ENCODE measurements at regions not wholly inside any gene's neighbourhood (a gene's known extent, or its start where the extent isn't known, plus 50 kb on each side); places are given as distances from the start of the nearest gene placed in this dataset.
"Not testable (repeated sequence)": the region's sequence is repeated elsewhere in the genome, so short reads cannot be mapped to it uniquely, and the experiment has no call there.

- no peak for DNase-seq
- TF ChIP-seq GATA1 (IDR thresholded peaks at IDR 0.05; ENCODE audit: low read depth, low read length) (no peak), POLR2A (IDR thresholded peaks at IDR 0.05; ENCODE audit: low read length) (no peak)
Measured at GRCh38 chr9:73095425-73095824, 56.2 kb upstream of the ANXA1 start.

GRCh38 chr9:73093740-73094379, 57.8 kb upstream of the ANXA1 start:
- TF ChIP-seq GATA1 (IDR thresholded peaks at IDR 0.05; ENCODE audit: low read depth, low read length) (no peak), POLR2A (IDR thresholded peaks at IDR 0.05; ENCODE audit: low read length) (no peak)
- DNase-seq, result no peak

- TF ChIP-seq GATA1 (IDR thresholded peaks at IDR 0.05; ENCODE audit: low read depth, low read length) (no peak), POLR2A (IDR thresholded peaks at IDR 0.05; ENCODE audit: low read length) (no peak)
- DNase-seq, result no peak
Measured at GRCh38 chr9:73093016-73093739, 58.5 kb upstream of the ANXA1 start.

- TF ChIP-seq GATA1 (IDR thresholded peaks at IDR 0.05; ENCODE audit: low read depth, low read length) (no peak), POLR2A (IDR thresholded peaks at IDR 0.05; ENCODE audit: low read length) (no peak)
- no peak for DNase-seq
Measured at GRCh38 chr9:73091909-73092308, 59.8 kb upstream of the ANXA1 start.

GRCh38 chr9:73090214-73090613, 61.5 kb upstream of the ANXA1 start:
- no peak for TF ChIP-seq POLR2A (IDR thresholded peaks at IDR 0.05; ENCODE audit: low read length)
- TF ChIP-seq GATA1 (IDR thresholded peaks at IDR 0.05; ENCODE audit: low read depth, low read length), result no peak

GRCh38 chr9:73089304-73089985, 62.2 kb upstream of the ANXA1 start:
- TF ChIP-seq GATA1 (IDR thresholded peaks at IDR 0.05; ENCODE audit: low read depth, low read length) (no peak), POLR2A (IDR thresholded peaks at IDR 0.05; ENCODE audit: low read length) (no peak)

More at GRCh38 chr9:73090214-73090613, 61.5 kb upstream of the ANXA1 start:
- no peak for DNase-seq

GRCh38 chr9:73087876-73088275, 63.8 kb upstream of the ANXA1 start:
- DNase-seq, result not testable (repeated sequence)

More at GRCh38 chr9:73089304-73089985, 62.2 kb upstream of the ANXA1 start:
- DNase-seq, result no peak

- DNase-seq, result no peak
- TF ChIP-seq POLR2A (IDR thresholded peaks at IDR 0.05; ENCODE audit: low read length) (no peak), GATA1 (IDR thresholded peaks at IDR 0.05; ENCODE audit: low read depth, low read length) (no peak)
Measured at GRCh38 chr9:73083519-73083918, 68.1 kb upstream of the ANXA1 start.

GRCh38 chr9:73081979-73082657, 69.5 kb upstream of the ANXA1 start:
- TF ChIP-seq POLR2A (IDR thresholded peaks at IDR 0.05; ENCODE audit: low read length) (no peak), GATA1 (IDR thresholded peaks at IDR 0.05; ENCODE audit: low read depth, low read length) (no peak)
- peak; percentile 46 to 69 for DNase-seq

- TF ChIP-seq GATA1 (IDR thresholded peaks at IDR 0.05; ENCODE audit: low read depth, low read length) (no peak), POLR2A (IDR thresholded peaks at IDR 0.05; ENCODE audit: low read length) (no peak)
- no peak for DNase-seq
Measured at GRCh38 chr9:73080110-73080694, 71.5 kb upstream of the ANXA1 start.

GRCh38 chr9:73079326-73079725, 72.3 kb upstream of the ANXA1 start:
- no peak for DNase-seq
- TF ChIP-seq POLR2A (IDR thresholded peaks at IDR 0.05; ENCODE audit: low read length), result no peak
- TF ChIP-seq GATA1 (IDR thresholded peaks at IDR 0.05; ENCODE audit: low read depth, low read length), result no peak

- DNase-seq, result no peak
- TF ChIP-seq GATA1 (IDR thresholded peaks at IDR 0.05; ENCODE audit: low read depth, low read length) (no peak), POLR2A (IDR thresholded peaks at IDR 0.05; ENCODE audit: low read length) (no peak)
Measured at GRCh38 chr9:73077625-73078030, 74.0 kb upstream of the ANXA1 start.

GRCh38 chr9:73076970-73077369, 74.7 kb upstream of the ANXA1 start:
- TF ChIP-seq POLR2A (IDR thresholded peaks at IDR 0.05; ENCODE audit: low read length) (no peak), GATA1 (IDR thresholded peaks at IDR 0.05; ENCODE audit: low read depth, low read length) (no peak)
- no peak for DNase-seq

All from erythroblast (primary cell).